ENCODE measurements at regions not wholly inside any gene's neighbourhood (a gene's known extent, or its start where the extent isn't known, plus 50 kb on each side); places are given as distances from the start of the nearest gene placed in this dataset.

- no peak for DNase-seq
Observed at GRCh38 chr7:106606120-106606519, 54.8 kb downstream of the CCDC71L start.

- no peak for DNase-seq
Observed at GRCh38 chr7:106604971-106605370, 56.0 kb downstream of the CCDC71L start.

- peak; percentile 4 for DNase-seq
Observed at GRCh38 chr7:106604303-106604924, 56.5 kb downstream of the CCDC71L start.

GRCh38 chr7:106603346-106603745, 57.6 kb downstream of the CCDC71L start:
- no peak for DNase-seq

GRCh38 chr7:106602062-106602461, 58.9 kb downstream of the CCDC71L start:
- DNase-seq: no peak

GRCh38 chr7:106600569-106601373, 60.2 kb downstream of the CCDC71L start:
- no peak for DNase-seq

GRCh38 chr7:106599343-106599698, 61.6 kb downstream of the CCDC71L start:
- no peak for DNase-seq

GRCh38 chr7:106598663-106599342, 62.2 kb downstream of the CCDC71L start:
- peak; percentile 63 for DNase-seq

GRCh38 chr7:106597751-106598546, 63.0 kb downstream of the CCDC71L start:
- DNase-seq: no peak

- no peak for DNase-seq
Observed at GRCh38 chr7:106597014-106597413, 63.9 kb downstream of the CCDC71L start.

- DNase-seq: no peak
Observed at GRCh38 chr7:106595922-106596321, 65.0 kb downstream of the CCDC71L start.

GRCh38 chr7:106593028-106593417, 67.9 kb downstream of the CCDC71L start:
- no peak for DNase-seq

GRCh38 chr7:106592282-106593027, 68.5 kb downstream of the CCDC71L start:
- no peak for DNase-seq

- no peak for DNase-seq
Observed at GRCh38 chr7:106591146-106591545, 69.8 kb downstream of the CCDC71L start.

- no peak for DNase-seq
Observed at GRCh38 chr7:106590209-106590816, 70.6 kb downstream of the CCDC71L start.

GRCh38 chr7:106589198-106589879, 71.6 kb downstream of the CCDC71L start:
- DNase-seq: no peak

GRCh38 chr7:106588422-106589197, 72.3 kb downstream of the CCDC71L start:
- no peak for DNase-seq

GRCh38 chr7:106584914-106585759, 75.8 kb downstream of the CCDC71L start:
- DNase-seq: no peak
